ENCODE measurements at regions not wholly inside any gene's neighbourhood (a gene's known extent, or its start where the extent isn't known, plus 50 kb on each side); places are given as distances from the start of the nearest gene placed in this dataset.

DNA sequence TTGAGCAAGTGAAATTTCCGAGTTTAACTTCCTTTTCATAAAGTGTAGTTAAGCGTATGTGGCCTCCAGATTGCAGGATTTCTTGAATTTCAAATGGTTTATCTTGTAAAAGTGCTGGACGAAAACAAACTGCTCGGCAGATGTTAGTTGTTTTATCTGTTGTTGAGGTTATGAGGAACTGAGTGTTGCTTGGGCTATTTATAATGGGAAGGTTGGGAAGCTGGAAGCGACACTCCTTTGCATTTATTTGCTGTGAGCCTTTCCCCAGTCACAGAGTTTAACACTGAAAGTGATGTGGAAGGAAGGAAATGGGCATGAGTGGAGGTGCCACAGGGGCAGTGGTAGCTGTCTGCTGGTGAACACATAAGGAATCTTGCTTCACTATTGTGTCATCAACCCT, 284.9 kb downstream of the PCDH7 start:
- TF ChIP-seq POLR2A (IDR thresholded peaks at IDR 0.05; ENCODE audit: low read length) (no peak), GATA1 (IDR thresholded peaks at IDR 0.05; ENCODE audit: low read depth, low read length) (no peak)
